ENCODE measurements at regions not wholly inside any gene's neighbourhood (a gene's known extent, or its start where the extent isn't known, plus 50 kb on each side); places are given as distances from the start of the nearest gene placed in this dataset.

DNA sequence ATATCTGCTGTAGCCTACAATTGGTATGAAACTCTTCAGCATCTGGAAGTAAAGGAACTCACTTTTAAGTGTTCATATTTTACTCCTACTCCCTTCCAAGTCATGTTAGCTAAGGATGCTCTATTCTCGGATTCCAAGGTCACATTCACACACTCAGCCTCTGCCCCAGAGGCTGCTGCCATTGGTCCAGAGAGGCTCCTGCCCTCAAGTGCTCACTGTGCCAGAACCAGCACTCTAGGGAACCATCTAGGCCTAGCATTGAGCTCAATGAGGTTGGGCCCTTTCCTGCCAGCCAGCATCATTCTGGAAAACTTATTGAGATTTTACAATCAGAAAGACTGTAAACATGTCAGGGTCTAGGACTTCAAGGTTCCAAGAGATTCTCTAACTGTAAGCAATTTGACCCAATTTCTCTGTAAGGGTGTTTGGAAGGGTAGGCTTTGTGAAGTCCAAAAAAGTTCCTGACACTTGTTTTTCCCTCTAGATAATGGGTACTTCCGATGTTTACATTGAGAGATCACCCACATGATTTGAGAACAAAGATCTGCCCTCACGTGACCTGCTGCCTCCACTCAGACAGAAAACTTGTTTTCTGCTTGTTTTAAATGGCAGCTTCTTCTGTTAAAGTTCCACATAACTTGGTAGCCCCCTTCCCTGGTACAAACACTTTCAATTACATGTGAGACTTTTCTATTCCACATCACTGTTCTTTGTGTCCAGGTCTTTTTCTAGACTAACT is 94.9 kb downstream of the MAB21L3 start:
- 73 to 79% methylated on average over 3 of the region's 3 CpGs for WGBS, 2 donors
- DNase-seq: no peak
- H3K36me3 ChIP-seq: no peaks in the 10 kb centered on the region
- no peaks in the 10 kb centered on the region for H3K9me3 ChIP-seq
- TF ChIP-seq, protein P1, sequence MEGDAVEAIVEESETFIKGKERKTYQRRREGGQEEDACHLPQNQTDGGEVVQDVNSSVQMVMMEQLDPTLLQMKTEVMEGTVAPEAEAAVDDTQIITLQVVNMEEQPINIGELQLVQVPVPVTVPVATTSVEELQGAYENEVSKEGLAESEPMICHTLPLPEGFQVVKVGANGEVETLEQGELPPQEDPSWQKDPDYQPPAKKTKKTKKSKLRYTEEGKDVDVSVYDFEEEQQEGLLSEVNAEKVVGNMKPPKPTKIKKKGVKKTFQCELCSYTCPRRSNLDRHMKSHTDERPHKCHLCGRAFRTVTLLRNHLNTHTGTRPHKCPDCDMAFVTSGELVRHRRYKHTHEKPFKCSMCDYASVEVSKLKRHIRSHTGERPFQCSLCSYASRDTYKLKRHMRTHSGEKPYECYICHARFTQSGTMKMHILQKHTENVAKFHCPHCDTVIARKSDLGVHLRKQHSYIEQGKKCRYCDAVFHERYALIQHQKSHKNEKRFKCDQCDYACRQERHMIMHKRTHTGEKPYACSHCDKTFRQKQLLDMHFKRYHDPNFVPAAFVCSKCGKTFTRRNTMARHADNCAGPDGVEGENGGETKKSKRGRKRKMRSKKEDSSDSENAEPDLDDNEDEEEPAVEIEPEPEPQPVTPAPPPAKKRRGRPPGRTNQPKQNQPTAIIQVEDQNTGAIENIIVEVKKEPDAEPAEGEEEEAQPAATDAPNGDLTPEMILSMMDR (IDR thresholded peaks at IDR 0.05): no peak
- no peak for TF ChIP-seq EP300 (IDR thresholded peaks at IDR 0.05)
- no peak for TF ChIP-seq POLR2A (IDR thresholded peaks at IDR 0.05)
- no peak for TF ChIP-seq POLR2AphosphoS5 (IDR thresholded peaks at IDR 0.05)
- no peak for ATAC-seq (ENCODE audit: low FRiP score in 2 of 2)
- no peaks in the 10 kb centered on the region for H3K27me3 ChIP-seq
- no peak overlapping the region for H3K4me3 ChIP-seq
- H3K4me1 ChIP-seq: no peaks in the 10 kb centered on the region
- no peak overlapping the region for H3K27ac ChIP-seq

- no peak for ATAC-seq (ENCODE audit: low FRiP score in 2 of 2)
- WGBS, 2 donors: 62 to 72% methylated on average over 4 of the region's 4 CpGs
These were observed 96.0 kb downstream of the MAB21L3 start for GRCh38 chr1:116207126-116207735.

GRCh38 chr1:116208136-116208535 is 96.9 kb downstream of the MAB21L3 start:
- no peaks in the 10 kb centered on the region for H3K36me3 ChIP-seq
- TF ChIP-seq, protein P1 (IDR thresholded peaks at IDR 0.05): no peak
- no peak for TF ChIP-seq EP300 (IDR thresholded peaks at IDR 0.05)
- TF ChIP-seq POLR2AphosphoS5 (IDR thresholded peaks at IDR 0.05): no peak
- no peak for TF ChIP-seq POLR2A (IDR thresholded peaks at IDR 0.05)
- H3K9me3 ChIP-seq: peaks cover 0 to 4% (median 0%) of the 10 kb centered on the region in 4 donors
- 89 to 92% methylated on average over 6 of the region's 6 CpGs for WGBS, 2 donors
- H3K4me3 ChIP-seq: no peak overlapping the region
- H3K4me1 ChIP-seq: no peaks in the 10 kb centered on the region
- ATAC-seq (ENCODE audit: low FRiP score in 2 of 2) (no peak), DNase-seq (no peak)
- no peaks in the 10 kb centered on the region for H3K27me3 ChIP-seq
- H3K27ac ChIP-seq: no peak overlapping the region

More at GRCh38 chr1:116207126-116207735, 96.0 kb downstream of the MAB21L3 start:
- no peaks in the 10 kb centered on the region for H3K4me1 ChIP-seq
- no peak overlapping the region for H3K4me3 ChIP-seq
- H3K27ac ChIP-seq: no peak overlapping the region
- no peak for TF ChIP-seq POLR2AphosphoS5 (IDR thresholded peaks at IDR 0.05)
- TF ChIP-seq, protein P1 (IDR thresholded peaks at IDR 0.05): no peak
- TF ChIP-seq EP300 (IDR thresholded peaks at IDR 0.05): no peak
- no peak for TF ChIP-seq POLR2A (IDR thresholded peaks at IDR 0.05)
- DNase-seq: no peak
- H3K36me3 ChIP-seq: no peaks in the 10 kb centered on the region
- H3K9me3 ChIP-seq: no peaks in the 10 kb centered on the region
- no peaks in the 10 kb centered on the region for H3K27me3 ChIP-seq

GRCh38 chr1:116211294-116211693 is 100.1 kb downstream of the MAB21L3 start:
- ATAC-seq (ENCODE audit: low FRiP score in 2 of 2): no peak
- Histone ChIP-seq H3K27me3 (no peaks in the 10 kb centered on the region), H3K36me3 (no peaks in the 10 kb centered on the region), H3K27ac (no peak overlapping the region), H3K9me3 (peaks cover 0 to 4% (median 0%) of the 10 kb centered on the region in 4 donors), H3K4me3 (no peak overlapping the region), H3K4me1 (no peaks in the 10 kb centered on the region)
- TF ChIP-seq POLR2A (IDR thresholded peaks at IDR 0.05): no peak
- peak in 1 of 2 donors; percentile 26 for TF ChIP-seq POLR2AphosphoS5 (IDR thresholded peaks at IDR 0.05)
- TF ChIP-seq, protein P1 (IDR thresholded peaks at IDR 0.05): no peak
- TF ChIP-seq EP300 (IDR thresholded peaks at IDR 0.05): no peak
- DNase-seq: no peak
- 68 to 73% methylated on average over 5 of the region's 5 CpGs for WGBS, 2 donors
